Kidney (tissue), 13 donors: ENCODE measurements at regions not wholly inside any gene's neighbourhood (a gene's known extent, or its start where the extent isn't known, plus 50 kb on each side); places are given as distances from the start of the nearest gene placed in this dataset.

Experiments used
- DNase-seq, 5 donors: peaks; one replicate each; pipeline ENCODE4 v3.0.0-alpha.2; 2013 to 2020
- FAIRE-seq: peaks from 2 replicates; lab custom pipeline; 2012; peaks lifted over from hg19 to GRCh38; lab: Jason Lieb, UNC
- H3K27ac ChIP-seq, 2 donors: one replicate each; pipeline ENCODE4 v1.7.0; 2013; ENCODE audit warnings: low read depth in 2 of 2, low read length in 2 of 2, inconsistent platforms in 1 of 2
- H3K27me3 ChIP-seq: one replicate; pipeline ENCODE4 v1.7.1; 2013; ENCODE audit warnings: low read length, inconsistent platforms; ENCODE audit not compliant: control insufficient read depth, insufficient read depth
- H3K36me3 ChIP-seq, 3 donors: one replicate each; pipeline versions ENCODE4 v1.7.0 to v1.7.1; 2013; ENCODE audit warnings: low read length in 3 of 3, control low read depth in 1 of 3, inconsistent platforms in 1 of 3; ENCODE audit not compliant: insufficient read depth in 3 of 3, control insufficient read depth in 2 of 3
- H3K4me1 ChIP-seq, 3 donors: one replicate each; pipeline versions ENCODE4 v1.7.0 to v1.7.1; 2013; ENCODE audit warnings: low read length in 3 of 3, inconsistent platforms in 1 of 3, low read depth in 1 of 3; ENCODE audit not compliant: control insufficient read depth in 2 of 3, insufficient read depth in 2 of 3
- H3K4me3 ChIP-seq, 3 donors: one replicate each; pipeline versions ENCODE4 v1.7.0 to v1.8.1; 2013; ENCODE audit warnings: low read length in 3 of 3, control low read depth in 1 of 3, inconsistent platforms in 1 of 3
- H3K9ac ChIP-seq, 3 donors: one replicate each; pipeline versions ENCODE4 v1.7.0 to v1.7.1; 2013; ENCODE audit warnings: low read length in 3 of 3, control low read depth in 1 of 3, inconsistent platforms in 1 of 3
- H3K9me3 ChIP-seq, 3 donors: one replicate each; pipeline versions ENCODE4 v1.7.0 to v1.7.1; 2013; ENCODE audit warnings: low read length in 3 of 3, control low read depth in 1 of 3, inconsistent platforms in 1 of 3; ENCODE audit not compliant: control insufficient read depth in 2 of 3, insufficient read depth in 1 of 3
- CTCF ChIP-seq: IDR thresholded peaks from 3 replicates; pipeline ENCODE4 v1.5.1; 2012; ENCODE audit warnings: mild to moderate bottlenecking, moderate library complexity, borderline replicate concordance; ENCODE audit not compliant: insufficient read depth; ENCODE audit errors: extremely low read depth
- intact Hi-C: fragments of 100-400 bp; cut with DNase I; formaldehyde crosslinking; loops from one replicate; pipeline ENCODE4 v1.11.1; 2022
- donor health status: control.
- donor health status: control.
- donor health status: control.
- donor health status: control.
- donor health status: control.
- donor health status: DM: yes; HTN: yes; CAD: no.
- donor health status: Normal renal cell carcinoma (clear cell type).

DNA sequence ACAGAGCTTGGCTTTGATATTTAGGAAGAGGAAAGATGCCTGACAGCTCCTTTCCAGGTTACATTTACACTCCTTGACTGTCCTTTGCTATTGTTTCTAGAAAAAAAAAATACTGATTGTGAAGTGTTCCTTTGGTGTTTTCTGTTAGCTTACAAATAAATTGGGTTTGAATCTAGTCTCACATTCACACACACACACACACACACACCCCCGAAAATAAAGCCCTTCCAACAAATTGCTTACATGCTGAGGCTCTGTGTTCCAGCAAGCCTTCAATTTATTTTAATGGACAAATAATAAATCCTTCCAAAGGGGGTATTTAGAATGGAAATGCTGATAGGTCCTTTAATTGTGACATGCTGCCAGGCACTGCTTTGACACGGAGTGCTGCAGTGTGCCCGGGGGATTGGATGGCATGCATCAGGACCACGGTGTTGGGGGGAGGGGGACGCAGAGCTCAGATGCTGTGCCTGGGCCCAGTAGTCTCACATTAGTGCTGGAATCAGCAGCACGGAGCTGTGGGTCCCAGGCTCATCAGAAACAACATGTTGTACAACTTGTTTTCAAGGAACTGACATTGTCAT is 199.9 kb downstream of the CD83 start:
- no peak for FAIRE-seq
- no peak overlapping the region for H3K9ac ChIP-seq
- no peak overlapping the region for H3K27ac ChIP-seq
- peak in 3 of 5 donors; percentile 30 to 40 (median 35) for DNase-seq
- H3K4me3 ChIP-seq, result no peak overlapping the region
- no peaks in the 10 kb centered on the region for H3K27me3 ChIP-seq
- intact Hi-C loops, result no loop called here
- no peaks in the 10 kb centered on the region for H3K9me3 ChIP-seq
- H3K4me1 ChIP-seq, result peaks cover 0 to 2% (median 0%) of the 10 kb centered on the region in 3 donors
- no peaks in the 10 kb centered on the region for H3K36me3 ChIP-seq
- no peak for TF ChIP-seq CTCF

DNA sequence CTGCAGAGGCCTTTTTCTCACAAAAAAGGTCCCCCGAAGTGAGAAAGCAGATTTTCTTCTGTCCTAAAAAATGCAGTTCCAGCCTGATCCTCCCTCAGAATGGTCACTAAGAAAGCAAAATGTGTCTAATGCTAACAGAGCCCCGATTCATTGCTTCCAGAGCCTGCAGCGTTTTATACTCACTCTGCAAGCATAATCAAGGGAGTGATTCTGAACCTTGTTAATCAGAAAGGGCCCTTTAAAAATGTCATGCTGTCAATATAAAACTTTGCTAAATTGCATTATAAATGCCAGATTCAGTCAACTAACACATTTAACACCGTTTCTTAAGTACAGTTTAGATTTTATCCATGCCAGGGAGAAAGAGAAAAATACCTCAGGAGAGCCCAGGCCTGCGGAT is 202.8 kb downstream of the CD83 start:
- intact Hi-C loops, result no loop called here
- Histone ChIP-seq H3K27ac (no peak overlapping the region), H3K27me3 (no peaks in the 10 kb centered on the region), H3K9ac (no peak overlapping the region), H3K4me3 (no peak overlapping the region), H3K4me1 (peaks cover 0 to 2% (median 0%) of the 10 kb centered on the region in 3 donors), H3K9me3 (no peaks in the 10 kb centered on the region), H3K36me3 (no peaks in the 10 kb centered on the region)
- FAIRE-seq (no peak), DNase-seq (no peak)
- no peak for TF ChIP-seq CTCF

- Histone ChIP-seq H3K4me3 (no peak overlapping the region), H3K4me1 (no peaks in the 10 kb centered on the region), H3K27me3 (no peaks in the 10 kb centered on the region), H3K36me3 (no peaks in the 10 kb centered on the region), H3K27ac (no peak overlapping the region), H3K9me3 (no peaks in the 10 kb centered on the region), H3K9ac (no peak overlapping the region)
- TF ChIP-seq CTCF, result peak; percentile 5
- intact Hi-C loops, result no loop called here
- no peak for FAIRE-seq
- no peak for DNase-seq
Measured at GRCh38 chr6:14321992-14322772, 204.6 kb downstream of the CD83 start.
